Heart left ventricle (tissue), 16 donors: ENCODE measurements at regions not wholly inside any gene's neighbourhood (a gene's known extent, or its start where the extent isn't known, plus 50 kb on each side); places are given as distances from the start of the nearest gene placed in this dataset.

Source experiments
- ATAC-seq, 4 donors: fragments of 200-7000 bp; cut with Tn5 transposase; one replicate each; pipeline ENCODE4 v1.9.1; 2020 to 2022; ENCODE audit warnings: moderate library complexity in 4 of 4, mild to moderate bottlenecking in 3 of 4, moderate number of reproducible peaks in 1 of 4
- DNase-seq, 5 donors: peaks; one replicate each; pipeline ENCODE4 v3.0.0-alpha.2; 2020
- H3K27ac ChIP-seq, 12 donors: fragments of 200-600 bp; sonication (generic) in 4 of 12; one replicate each; pipeline versions ENCODE4 v1.5.0 to v1.8.0; 2016 to 2022; ENCODE audit warnings: mild to moderate bottlenecking in 2 of 12
- H3K27me3 ChIP-seq, 9 donors: fragments of 200-600 bp; sonication (generic) in 2 of 9; one replicate each; pipeline versions ENCODE4 v1.5.1 to v1.8.0; 2016 to 2022; ENCODE audit warnings: mild to moderate bottlenecking in 3 of 9
- H3K36me3 ChIP-seq, 9 donors: fragments of 200-600 bp; sonication (generic) in 2 of 9; one replicate each; pipeline versions ENCODE4 v1.5.0 to v1.8.0; 2018 to 2022; ENCODE audit warnings: mild to moderate bottlenecking in 2 of 9
- H3K4me1 ChIP-seq, 12 donors: fragments of 200-600 bp; sonication (generic) in 4 of 12; one replicate each; pipeline versions ENCODE4 v1.5.0 to v1.8.0; 2016 to 2022; ENCODE audit warnings: mild to moderate bottlenecking in 3 of 12
- H3K4me3 ChIP-seq, 12 donors: fragments of 200-600 bp; sonication (generic) in 4 of 12; one replicate each; pipeline versions ENCODE4 v1.5.0 to v1.8.0; 2017 to 2022; ENCODE audit warnings: mild to moderate bottlenecking in 9 of 12, moderate library complexity in 4 of 12
- H3K9me3 ChIP-seq, 12 donors: fragments of 200-600 bp; sonication (generic) in 4 of 12; one replicate each; pipeline versions ENCODE4 v1.5.0 to v1.8.0; 2016 to 2022; ENCODE audit warnings: mild to moderate bottlenecking in 1 of 12
- CTCF ChIP-seq, 12 donors: fragments of 200-600 bp; sonication (generic) in 4 of 12; IDR thresholded peaks; one replicate each; pipeline versions ENCODE4 v1.5.0 to v1.8.0; 2018 to 2022; ENCODE audit warnings: antibody characterized with exemption in 12 of 12, mild to moderate bottlenecking in 5 of 12
- POLR2A ChIP-seq, 2 donors: fragments of 450-650 bp; IDR thresholded peaks; one replicate each; pipeline ENCODE4 v1.6.1; 2017; ENCODE audit warnings: antibody characterized with exemption in 2 of 2, mild to moderate bottlenecking in 2 of 2, moderate library complexity in 2 of 2
- WGBS, 4 donors: extraction: QIAGEN DNeasy Blood & Tissue Kit in 2 of 4; methylation state at CpG; one replicate each; pipeline versions ENCODE4 v1.1.5 to v1.1.7; 2013 to 2018; 5-methylcytosine and 5-hydroxymethylcytosine counted together
- intact Hi-C, 10 donors: fragments of 100-400 bp; cut with DNase I; formaldehyde crosslinking; loops; one replicate each; pipeline versions ENCODE4 v1.11.1 to v1.14.2; 2022
- donor health status: ischemic (EF 13 %, LVEDD 7.1; RV severe dilation, severe dysfunction).
- donor health status: healthy with polysubstance abuse.
- donor health status: DM: no; HTN: yes; CAD: no.
- donor health status: DM: no; HTN: no; CAD: no.
- donor health status: ischemic (EF 25% LVEDD 6.9; RV normal size, moderate dysfunction).
- donor health status: ischemic (EF 25% LVEDD 5.7; RV mildly dilated, moderate dysfunction).
- donor health status: healthy.
- donor health status: DM: yes; HTN: yes; CAD: no.
- donor health status: ischemic (EF 35%, LVEDD 5.7; RV mildly dilated, moderate dysfunction).
- donor health status: nonischemic (EF 11% LVEDD 7.7; RV severe dilation, severe dysfunction).
- donor health status: DM: yes; HTN: yes; CAD: no.
- donor health status: PGD.
- donor health status: ischemic (EF 29% LVEDD 5.4; RV normal size, mild dysfunction).
- donor health status: nonischemic (EF 23%, LVEDD 6.1; RV moderate dilation, normal function).

GRCh38 chrX:148214786-148215185 lies 233.6 kb downstream of the FMR1NB start:
- no peaks in the 10 kb centered on the region for H3K36me3 ChIP-seq
- TF ChIP-seq POLR2A (IDR thresholded peaks at IDR 0.05), result no peak
- H3K9me3 ChIP-seq, result no peaks in the 10 kb centered on the region
- intact Hi-C loops, result no loop called here
- no peak for ATAC-seq
- H3K27me3 ChIP-seq, result no peaks in the 10 kb centered on the region
- WGBS, 4 donors, result 68 to 92% (median 89%) methylated on average over 1 of the region's 1 CpG
- no peak overlapping the region for H3K27ac ChIP-seq
- H3K4me1 ChIP-seq, result no peaks in the 10 kb centered on the region
- H3K4me3 ChIP-seq, result no peak overlapping the region
- DNase-seq, result no peak

GRCh38 chrX:148215726-148216125 lies 234.6 kb downstream of the FMR1NB start:
- no peak for DNase-seq
- intact Hi-C loops, result no loop called here
- H3K4me1 ChIP-seq, result no peaks in the 10 kb centered on the region
- H3K36me3 ChIP-seq, result no peaks in the 10 kb centered on the region
- no peak overlapping the region for H3K4me3 ChIP-seq
- no peaks in the 10 kb centered on the region for H3K9me3 ChIP-seq
- TF ChIP-seq POLR2A (IDR thresholded peaks at IDR 0.05) (no peak), CTCF (IDR thresholded peaks at IDR 0.05) (no peak)
- WGBS, 4 donors, result 83 to 86% (median 85%) methylated on average over 3 of the region's 3 CpGs
- no peak overlapping the region for H3K27ac ChIP-seq
- no peak for ATAC-seq
- no peaks in the 10 kb centered on the region for H3K27me3 ChIP-seq

GRCh38 chrX:148223361-148223760 lies 242.2 kb downstream of the FMR1NB start:
- Histone ChIP-seq H3K9me3 (no peaks in the 10 kb centered on the region), H3K4me1 (no peaks in the 10 kb centered on the region), H3K36me3 (no peaks in the 10 kb centered on the region), H3K27ac (no peak overlapping the region), H3K27me3 (no peaks in the 10 kb centered on the region), H3K4me3 (no peak overlapping the region)
- WGBS, 4 donors, result 64 to 92% (median 84%) methylated on average over 2 of the region's 2 CpGs
- TF ChIP-seq POLR2A (IDR thresholded peaks at IDR 0.05), result no peak
- TF ChIP-seq CTCF (IDR thresholded peaks at IDR 0.05), result no peak
- intact Hi-C loops, result no loop called here
- no peak for DNase-seq
- ATAC-seq, result no peak

GRCh38 chrX:148228521-148228920 lies 247.4 kb downstream of the FMR1NB start:
- intact Hi-C loops, result no loop called here
- no peak for ATAC-seq
- no peak for DNase-seq

More at GRCh38 chrX:148228521-148228920, 247.4 kb downstream of the FMR1NB start:
- Histone ChIP-seq H3K36me3 (no peaks in the 10 kb centered on the region), H3K27ac (no peak overlapping the region), H3K4me1 (no peaks in the 10 kb centered on the region), H3K27me3 (no peaks in the 10 kb centered on the region), H3K9me3 (no peaks in the 10 kb centered on the region), H3K4me3 (no peak overlapping the region)
- TF ChIP-seq CTCF (IDR thresholded peaks at IDR 0.05) (no peak), POLR2A (IDR thresholded peaks at IDR 0.05) (no peak)
